A204.1 (cell line): ENCODE measurements at regions not wholly inside any gene's neighbourhood (a gene's known extent, or its start where the extent isn't known, plus 50 kb on each side); places are given as distances from the start of the nearest gene placed in this dataset.

ENCODE experiments used
- FAIRE-seq: peaks from 2 replicates; lab custom pipeline; 2012; peaks lifted over from hg19 to GRCh38; lab: Jason Lieb, UNC

- FAIRE-seq, result no peak
Measured at GRCh38 chr15:67004142-67004541, 61.3 kb upstream of the SMAD3 start.

GRCh38 chr15:67005294-67005996 lies 60.0 kb upstream of the SMAD3 start:
- FAIRE-seq, result no peak

- no peak for FAIRE-seq
Measured at GRCh38 chr15:67006083-67007065, 59.0 kb upstream of the SMAD3 start.

GRCh38 chr15:67009576-67010569 lies 55.5 kb upstream of the SMAD3 start:
- FAIRE-seq, result no peak

GRCh38 chr15:67010898-67011616 lies 54.3 kb upstream of the SMAD3 start:
- no peak for FAIRE-seq

- FAIRE-seq, result no peak
Measured at GRCh38 chr15:67011617-67012005, 53.8 kb upstream of the SMAD3 start.

- no peak for FAIRE-seq
Measured at GRCh38 chr15:67013696-67014095, 51.7 kb upstream of the SMAD3 start.
